Thoracic aorta (tissue), 2 donors: ENCODE measurements at regions not wholly inside any gene's neighbourhood (a gene's known extent, or its start where the extent isn't known, plus 50 kb on each side); places are given as distances from the start of the nearest gene placed in this dataset.
A peak's percentile ranks its signal among the peaks of the same experiment; 100 is the strongest.

Source experiments
- ATAC-seq: fragments of 150-250 bp; one replicate; pipeline ENCODE4 v1.8.0; 2017; ENCODE audit warnings: low read depth; ENCODE audit not compliant: insufficient number of reproducible peaks, low FRiP score
- DNase-seq: peaks from one replicate; pipeline ENCODE4 v3.0.0-alpha.2; 2020; ENCODE audit warnings: low spot score
- H3K27ac ChIP-seq, 2 donors: fragments of 200-600 bp; sonication (generic); 1 replicate in 1 of 2; 2 replicates in 1 of 2; pipeline ENCODE4 v1.5.1; 2016; ENCODE audit warnings: mild to moderate bottlenecking in 2 of 2, moderate library complexity in 2 of 2
- H3K27me3 ChIP-seq: fragments of 200-600 bp; sonication (generic); replicated peaks from 2 replicates; pipeline ENCODE4 v1.6.0; 2016; ENCODE audit warnings: mild to moderate bottlenecking; ENCODE audit not compliant: insufficient read depth
- H3K36me3 ChIP-seq: fragments of 200-600 bp; sonication (generic); one replicate; pipeline ENCODE4 v1.5.1; 2016
- H3K4me1 ChIP-seq, 2 donors: fragments of 200-600 bp; sonication (generic); 1 replicate in 1 of 2; 2 replicates in 1 of 2; pipeline versions ENCODE4 v1.5.1 to v1.6.0; 2016; ENCODE audit warnings: low read depth in 2 of 2, mild to moderate bottlenecking in 1 of 2; ENCODE audit not compliant: control insufficient read depth in 1 of 2
- H3K4me3 ChIP-seq: fragments of 200-600 bp; sonication (generic); 2 replicates; pipeline ENCODE4 v1.5.1; 2016; ENCODE audit warnings: mild to moderate bottlenecking
- H3K9me3 ChIP-seq: fragments of 200-600 bp; sonication (generic); 2 replicates; pipeline ENCODE4 v1.5.1; 2016
- CTCF ChIP-seq: fragments of 200-600 bp; sonication (generic); IDR thresholded peaks from one replicate; pipeline ENCODE4 v1.5.1; 2019; ENCODE audit warnings: antibody characterized with exemption

DNA sequence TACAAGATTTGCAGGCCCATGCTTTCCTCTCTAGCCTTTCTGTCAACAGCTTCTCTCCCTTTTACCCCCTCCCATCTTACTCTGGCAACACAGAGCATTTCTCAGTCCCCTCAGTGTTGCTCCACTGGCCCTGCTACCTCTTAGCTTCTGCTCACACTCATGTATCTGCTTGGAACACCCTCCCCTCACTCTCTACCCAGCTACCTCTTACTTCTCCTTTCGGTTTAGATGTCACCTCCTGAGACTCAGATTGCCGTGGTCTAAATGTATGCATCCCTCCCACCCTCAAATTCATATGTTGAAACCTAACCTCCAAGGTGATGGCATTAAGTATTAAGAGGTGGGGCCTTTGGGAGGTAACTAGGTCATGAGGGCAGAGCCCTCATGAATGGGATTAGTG lies 80.1 kb downstream of the FOXD2 start:
- no peaks in the 10 kb centered on the region for H3K9me3 ChIP-seq
- TF ChIP-seq CTCF = no peak
- H3K27me3 ChIP-seq = no peaks in the 10 kb centered on the region
- no peak overlapping the region for H3K4me3 ChIP-seq
- H3K36me3 ChIP-seq = no peaks in the 10 kb centered on the region
- H3K27ac ChIP-seq = no peak overlapping the region
- DNase-seq (no peak), ATAC-seq (no peak)
- peaks cover 9 to 62% of the 10 kb centered on the region in 2 donors for H3K4me1 ChIP-seq

- DNase-seq = no peak
- Histone ChIP-seq H3K4me1 (peaks cover 9 to 68% of the 10 kb centered on the region in 2 donors), H3K27me3 (no peaks in the 10 kb centered on the region), H3K9me3 (no peaks in the 10 kb centered on the region), H3K27ac (no peak overlapping the region), H3K36me3 (no peaks in the 10 kb centered on the region), H3K4me3 (no peak overlapping the region)
- TF ChIP-seq CTCF = no peak
- no peak for ATAC-seq
Observed at GRCh38 chr1:47519491-47519890, 81.6 kb downstream of the FOXD2 start.

DNA sequence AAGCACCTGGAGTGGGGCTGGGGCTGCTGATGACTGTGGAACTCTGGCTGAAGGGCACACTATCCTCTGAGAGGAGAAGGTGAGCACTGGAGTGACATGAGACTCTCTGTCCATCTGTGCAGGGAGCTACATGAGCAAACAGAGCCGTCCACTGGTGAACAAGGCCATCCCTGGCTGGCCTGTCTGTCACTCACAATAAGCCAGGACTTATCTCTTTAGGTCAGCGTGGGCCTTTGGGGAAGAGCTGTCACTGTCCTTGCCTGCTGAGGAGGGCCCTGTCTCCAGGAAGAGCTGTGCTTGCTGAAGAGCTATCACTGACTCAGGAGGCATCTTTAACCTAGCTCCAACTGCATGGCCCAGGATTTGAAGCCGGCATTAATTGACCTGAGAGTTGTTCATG lies 82.1 kb downstream of the FOXD2 start:
- Histone ChIP-seq H3K4me1 (peaks cover 9 to 71% of the 10 kb centered on the region in 2 donors), H3K4me3 (no peak overlapping the region), H3K9me3 (no peaks in the 10 kb centered on the region), H3K27me3 (no peaks in the 10 kb centered on the region), H3K27ac (peak overlapping the region in 1 of 2 donors; percentile 59), H3K36me3 (no peaks in the 10 kb centered on the region)
- no peak for TF ChIP-seq CTCF
- ATAC-seq (no peak), DNase-seq (no peak)

GRCh38 chr1:47521034-47521881 lies 83.4 kb downstream of the FOXD2 start:
- Histone ChIP-seq H3K9me3 (no peaks in the 10 kb centered on the region), H3K4me1 (peaks cover 9 to 67% of the 10 kb centered on the region in 2 donors), H3K27me3 (no peaks in the 10 kb centered on the region), H3K36me3 (no peaks in the 10 kb centered on the region), H3K27ac (peak overlapping the region; percentile 63 to 69), H3K4me3 (no peak overlapping the region)
- DNase-seq = peak; percentile 74
- peak; percentile 45 for ATAC-seq
- TF ChIP-seq CTCF = no peak

GRCh38 chr1:47522935-47523834 lies 85.3 kb downstream of the FOXD2 start:
- Histone ChIP-seq H3K4me1 (peaks cover 9 to 64% of the 10 kb centered on the region in 2 donors), H3K4me3 (no peak overlapping the region), H3K9me3 (no peaks in the 10 kb centered on the region), H3K27ac (peak overlapping the region in 1 of 2 donors; percentile 63), H3K36me3 (no peaks in the 10 kb centered on the region), H3K27me3 (no peaks in the 10 kb centered on the region)
- ATAC-seq (no peak), DNase-seq (no peak)
- no peak for TF ChIP-seq CTCF
